MM.1S (cell line): ENCODE measurements at regions not wholly inside any gene's neighbourhood (a gene's known extent, or its start where the extent isn't known, plus 50 kb on each side); places are given as distances from the start of the nearest gene placed in this dataset.

Source experiments
- DNase-seq: peaks from one replicate; pipeline ENCODE4 v3.0.0-alpha.2; 2015
- H2AFZ ChIP-seq: fragments of 300-600 bp; sonication (generic); 2 replicates; pipeline ENCODE4 v1.6.0; 2016; ENCODE audit warnings: antibody characterized with exemption, low read length
- H3F3A ChIP-seq: fragments of 300-600 bp; sonication (generic); 2 replicates; pipeline ENCODE4 v1.6.1; 2016; ENCODE audit warnings: mild to moderate bottlenecking, antibody characterized with exemption, low read length, moderate library complexity, mixed read lengths; ENCODE audit not compliant: insufficient read depth
- H3K27ac ChIP-seq: fragments of 300-600 bp; sonication (generic); 2 replicates; pipeline ENCODE4 v1.5.1; 2016; ENCODE audit warnings: mild to moderate bottlenecking, low read length
- H3K27me3 ChIP-seq: fragments of 300-600 bp; sonication (generic); replicated peaks from 2 replicates; pipeline ENCODE4 v1.6.0; 2016; ENCODE audit warnings: low read length; ENCODE audit not compliant: insufficient read depth
- H3K36me3 ChIP-seq: fragments of 300-600 bp; sonication (generic); replicated peaks from 2 replicates; pipeline ENCODE4 v1.6.1; 2016; ENCODE audit warnings: mild to moderate bottlenecking, low read length, mixed read lengths; ENCODE audit not compliant: insufficient read depth
- H3K4me1 ChIP-seq: fragments of 300-600 bp; sonication (generic); 2 replicates; pipeline ENCODE4 v1.6.1; 2016; ENCODE audit warnings: low read length, mixed read lengths
- H3K4me2 ChIP-seq: fragments of 300-600 bp; sonication (generic); 2 replicates; pipeline ENCODE4 v1.6.0; 2016; ENCODE audit warnings: low read depth, low read length
- H3K4me3 ChIP-seq: fragments of 300-600 bp; sonication (generic); 2 replicates; pipeline ENCODE4 v1.5.1; 2016; ENCODE audit warnings: low read length, mixed read lengths
- H3K79me2 ChIP-seq: fragments of 300-600 bp; sonication (generic); 2 replicates; pipeline ENCODE4 v1.6.1; 2016; ENCODE audit warnings: mixed run types, low read length, mixed read lengths
- H3K9ac ChIP-seq: fragments of 300-600 bp; sonication (generic); 2 replicates; pipeline ENCODE4 v1.6.1; 2016; ENCODE audit warnings: low read length, mixed read lengths
- H3K9me2 ChIP-seq: fragments of 300-600 bp; sonication (generic); replicated peaks from 2 replicates; pipeline ENCODE4 v1.6.1; 2016; ENCODE audit warnings: mild to moderate bottlenecking, low read length, mixed read lengths; ENCODE audit not compliant: insufficient read depth
- H3K9me3 ChIP-seq: fragments of 300-600 bp; sonication (generic); replicated peaks from 2 replicates; pipeline ENCODE4 v1.6.1; 2016; ENCODE audit warnings: mild to moderate bottlenecking, low read length, mixed read lengths; ENCODE audit not compliant: insufficient read depth
- H4K20me1 ChIP-seq: fragments of 300-600 bp; sonication (generic); 2 replicates; pipeline ENCODE4 v1.6.1; 2016; ENCODE audit warnings: mild to moderate bottlenecking, low read length, moderate library complexity, mixed read lengths; ENCODE audit not compliant: insufficient read depth
- CTCF ChIP-seq: fragments of 300-600 bp; sonication (generic); IDR thresholded peaks from 2 replicates; pipeline ENCODE4 v1.5.1; 2016; ENCODE audit warnings: antibody characterized with exemption, low read length, mixed read lengths
- EZH2 ChIP-seq: fragments of 300-600 bp; sonication (generic); optimal IDR thresholded peaks from 2 replicates; pipeline ENCODE3; 2017; ENCODE audit warnings: low read depth, mild to moderate bottlenecking, antibody characterized with exemption, low read length, mixed read lengths
- EZH2phosphoT487 ChIP-seq: fragments of 300-600 bp; sonication (generic); IDR thresholded peaks from 2 replicates; pipeline ENCODE4 v1.6.1; 2018; ENCODE audit warnings: antibody characterized with exemption, low read length

GRCh38 chr1:194445244-194445643, 1258.8 kb upstream of the B3GALT2 start:
- Histone ChIP-seq H3K27ac (no peak overlapping the region), H3K4me2 (no peak overlapping the region), H3K9me3 (no peaks in the 10 kb centered on the region), H3K4me3 (no peak overlapping the region), H3K9me2 (no peaks in the 10 kb centered on the region), H3K27me3 (no peaks in the 10 kb centered on the region), H4K20me1 (no peaks in the 10 kb centered on the region), H3F3A (no peaks in the 10 kb centered on the region), H3K9ac (no peak overlapping the region), H3K36me3 (no peaks in the 10 kb centered on the region), H3K79me2 (no peaks in the 10 kb centered on the region), H3K4me1 (no peaks in the 10 kb centered on the region), H2AFZ (no peak overlapping the region)
- no peak for TF ChIP-seq EZH2
- no peak for TF ChIP-seq EZH2phosphoT487
- TF ChIP-seq CTCF = no peak
- DNase-seq = no peak

- Histone ChIP-seq H3K4me2 (no peak overlapping the region), H3K9ac (no peak overlapping the region), H3K79me2 (no peaks in the 10 kb centered on the region), H3K27me3 (no peaks in the 10 kb centered on the region), H3F3A (no peaks in the 10 kb centered on the region), H4K20me1 (no peaks in the 10 kb centered on the region), H2AFZ (no peak overlapping the region), H3K4me3 (no peak overlapping the region), H3K36me3 (no peaks in the 10 kb centered on the region), H3K9me3 (no peaks in the 10 kb centered on the region), H3K4me1 (no peaks in the 10 kb centered on the region), H3K27ac (no peak overlapping the region), H3K9me2 (no peaks in the 10 kb centered on the region)
- no peak for TF ChIP-seq EZH2
- TF ChIP-seq CTCF = no peak
- TF ChIP-seq EZH2phosphoT487 = no peak
- DNase-seq = no peak
Observed at GRCh38 chr1:194442901-194443575, 1256.6 kb upstream of the B3GALT2 start.

- Histone ChIP-seq H2AFZ (no peak overlapping the region), H3F3A (no peaks in the 10 kb centered on the region), H3K27ac (no peak overlapping the region), H3K9me2 (no peaks in the 10 kb centered on the region), H3K4me2 (no peak overlapping the region), H3K9me3 (no peaks in the 10 kb centered on the region), H3K4me1 (no peaks in the 10 kb centered on the region), H3K9ac (no peak overlapping the region), H4K20me1 (no peaks in the 10 kb centered on the region), H3K27me3 (no peaks in the 10 kb centered on the region), H3K79me2 (no peaks in the 10 kb centered on the region), H3K4me3 (no peak overlapping the region), H3K36me3 (no peaks in the 10 kb centered on the region)
- no peak for DNase-seq
- no peak for TF ChIP-seq EZH2phosphoT487
- no peak for TF ChIP-seq CTCF
- no peak for TF ChIP-seq EZH2
Observed at GRCh38 chr1:194437135-194437534, 1250.7 kb upstream of the B3GALT2 start.
